ENCODE measurements at regions not wholly inside any gene's neighbourhood (a gene's known extent, or its start where the extent isn't known, plus 50 kb on each side); places are given as distances from the start of the nearest gene placed in this dataset.

GRCh38 chr20:24096864-24097450, 108.4 kb upstream of the GGTLC1 start:
- 77 to 78% methylated on average over 13 of the region's 13 CpGs for WGBS, 2 donors
- no peak overlapping the region for H3K4me3 ChIP-seq (ENCODE audit: low read depth, poor library complexity, severe bottlenecking)
- intact Hi-C loops (cut with DNase I; ENCODE audit: low total_unique reads) = no loop called here
- peak in 1 of 2 donors; percentile 49 for DNase-seq (ENCODE audit: low spot score in 2 of 2)
- no peak for TF ChIP-seq POLR2A (IDR thresholded peaks at IDR 0.05)
- no peak for TF ChIP-seq CTCF (IDR thresholded peaks at IDR 0.05)

GRCh38 chr20:24096264-24096663, 107.7 kb upstream of the GGTLC1 start:
- H3K4me3 ChIP-seq (ENCODE audit: low read depth, poor library complexity, severe bottlenecking) = no peak overlapping the region
- TF ChIP-seq CTCF (IDR thresholded peaks at IDR 0.05) (no peak), POLR2A (IDR thresholded peaks at IDR 0.05) (no peak)
- 73 to 77% methylated on average over 5 of the region's 5 CpGs for WGBS, 2 donors
- DNase-seq (ENCODE audit: low spot score in 2 of 2) = peak in 1 of 2 donors; percentile 80
- intact Hi-C loops (cut with DNase I; ENCODE audit: low total_unique reads) = no loop called here

GRCh38 chr20:24095756-24096155, 107.2 kb upstream of the GGTLC1 start:
- WGBS, 2 donors = 48 to 67% methylated on average over 7 of the region's 7 CpGs
- no peak overlapping the region for H3K4me3 ChIP-seq (ENCODE audit: low read depth, poor library complexity, severe bottlenecking)
- DNase-seq (ENCODE audit: low spot score in 2 of 2) = peak in 1 of 2 donors; percentile 65
- no peak for TF ChIP-seq POLR2A (IDR thresholded peaks at IDR 0.05)
- no peak for TF ChIP-seq CTCF (IDR thresholded peaks at IDR 0.05)
- intact Hi-C loops (cut with DNase I; ENCODE audit: low total_unique reads) = no loop called here

- H3K4me3 ChIP-seq (ENCODE audit: low read depth, poor library complexity, severe bottlenecking) = no peak overlapping the region
- TF ChIP-seq POLR2A (IDR thresholded peaks at IDR 0.05) = no peak
- no peak for TF ChIP-seq CTCF (IDR thresholded peaks at IDR 0.05)
- peak in 1 of 2 donors; percentile 20 for DNase-seq (ENCODE audit: low spot score in 2 of 2)
- intact Hi-C loops (cut with DNase I; ENCODE audit: low total_unique reads) = no loop called here
These were observed 106.7 kb upstream of the GGTLC1 start for GRCh38 chr20:24095303-24095702.

GRCh38 chr20:24089576-24089975, 101.0 kb upstream of the GGTLC1 start:
- WGBS, 2 donors = 65 to 84% methylated on average over 2 of the region's 2 CpGs
- H3K4me3 ChIP-seq (ENCODE audit: low read depth, poor library complexity, severe bottlenecking) = no peak overlapping the region
- DNase-seq (ENCODE audit: low spot score in 2 of 2) = no peak
- TF ChIP-seq POLR2A (IDR thresholded peaks at IDR 0.05) = no peak
- TF ChIP-seq CTCF (IDR thresholded peaks at IDR 0.05) = no peak
- intact Hi-C loops (cut with DNase I; ENCODE audit: low total_unique reads) = no loop called here

GRCh38 chr20:24086121-24086520, 97.5 kb upstream of the GGTLC1 start:
- H3K4me3 ChIP-seq (ENCODE audit: low read depth, poor library complexity, severe bottlenecking) = no peak overlapping the region
- TF ChIP-seq POLR2A (IDR thresholded peaks at IDR 0.05) (no peak), CTCF (IDR thresholded peaks at IDR 0.05) (no peak)
- no peak for DNase-seq (ENCODE audit: low spot score in 2 of 2)
- intact Hi-C loops (cut with DNase I; ENCODE audit: low total_unique reads) = no loop called here
- WGBS, 2 donors = 79 to 84% methylated on average over 5 of the region's 5 CpGs
